ENCODE measurements at regions not wholly inside any gene's neighbourhood (a gene's known extent, or its start where the extent isn't known, plus 50 kb on each side); places are given as distances from the start of the nearest gene placed in this dataset.

- no peaks in the 10 kb centered on the region for H3K36me3 ChIP-seq (ENCODE audit: control insufficient read depth in 2 of 2, insufficient read depth in 2 of 2, low read length in 2 of 2)
- no peaks in the 10 kb centered on the region for H3K9me3 ChIP-seq (ENCODE audit: control insufficient read depth in 2 of 2, low read length in 2 of 2)
- no peak overlapping the region for H3K4me3 ChIP-seq (ENCODE audit: low read length in 2 of 2)
- H3K9ac ChIP-seq (ENCODE audit: low read depth in 1 of 2, low read length in 2 of 2), result no peak overlapping the region
- H3K27ac ChIP-seq (ENCODE audit: low read depth in 2 of 2, low read length in 2 of 2), result no peak overlapping the region
- no peaks in the 10 kb centered on the region for H3K27me3 ChIP-seq (ENCODE audit: control insufficient read depth in 2 of 2, insufficient read depth in 2 of 2, low read length in 2 of 2)
- H3K4me1 ChIP-seq (ENCODE audit: control insufficient read depth in 2 of 2, insufficient read depth in 2 of 2, low read length in 2 of 2), result no peaks in the 10 kb centered on the region
These were observed 1019.4 kb upstream of the CDH2 start for GRCh38 chr18:29196307-29196706.

GRCh38 chr18:29191263-29191662 lies 1014.3 kb upstream of the CDH2 start:
- no peak overlapping the region for H3K27ac ChIP-seq (ENCODE audit: low read depth in 2 of 2, low read length in 2 of 2)
- no peaks in the 10 kb centered on the region for H3K4me1 ChIP-seq (ENCODE audit: control insufficient read depth in 2 of 2, insufficient read depth in 2 of 2, low read length in 2 of 2)
- H3K27me3 ChIP-seq (ENCODE audit: control insufficient read depth in 2 of 2, insufficient read depth in 2 of 2, low read length in 2 of 2), result no peaks in the 10 kb centered on the region
- no peaks in the 10 kb centered on the region for H3K9me3 ChIP-seq (ENCODE audit: control insufficient read depth in 2 of 2, low read length in 2 of 2)
- H3K4me3 ChIP-seq (ENCODE audit: low read length in 2 of 2), result no peak overlapping the region
- no peak overlapping the region for H3K9ac ChIP-seq (ENCODE audit: low read depth in 1 of 2, low read length in 2 of 2)
- H3K36me3 ChIP-seq (ENCODE audit: control insufficient read depth in 2 of 2, insufficient read depth in 2 of 2, low read length in 2 of 2), result no peaks in the 10 kb centered on the region

GRCh38 chr18:29188760-29189159 lies 1011.8 kb upstream of the CDH2 start:
- Histone ChIP-seq H3K4me3 (ENCODE audit: low read length in 2 of 2) (no peak overlapping the region), H3K27me3 (ENCODE audit: control insufficient read depth in 2 of 2, insufficient read depth in 2 of 2, low read length in 2 of 2) (no peaks in the 10 kb centered on the region), H3K4me1 (ENCODE audit: control insufficient read depth in 2 of 2, insufficient read depth in 2 of 2, low read length in 2 of 2) (no peaks in the 10 kb centered on the region), H3K9ac (ENCODE audit: low read depth in 1 of 2, low read length in 2 of 2) (no peak overlapping the region), H3K9me3 (ENCODE audit: control insufficient read depth in 2 of 2, low read length in 2 of 2) (no peaks in the 10 kb centered on the region), H3K27ac (ENCODE audit: low read depth in 2 of 2, low read length in 2 of 2) (no peak overlapping the region), H3K36me3 (ENCODE audit: control insufficient read depth in 2 of 2, insufficient read depth in 2 of 2, low read length in 2 of 2) (no peaks in the 10 kb centered on the region)

- H3K4me3 ChIP-seq (ENCODE audit: low read length in 2 of 2), result no peak overlapping the region
- H3K27me3 ChIP-seq (ENCODE audit: control insufficient read depth in 2 of 2, insufficient read depth in 2 of 2, low read length in 2 of 2), result no peaks in the 10 kb centered on the region
- H3K4me1 ChIP-seq (ENCODE audit: control insufficient read depth in 2 of 2, insufficient read depth in 2 of 2, low read length in 2 of 2), result no peaks in the 10 kb centered on the region
These were observed 1008.9 kb upstream of the CDH2 start for GRCh38 chr18:29185801-29186200.

GRCh38 chr18:29184654-29185053 lies 1007.7 kb upstream of the CDH2 start:
- Histone ChIP-seq H3K36me3 (ENCODE audit: control insufficient read depth in 2 of 2, insufficient read depth in 2 of 2, low read length in 2 of 2) (no peaks in the 10 kb centered on the region), H3K27ac (ENCODE audit: low read depth in 2 of 2, low read length in 2 of 2) (no peak overlapping the region), H3K27me3 (ENCODE audit: control insufficient read depth in 2 of 2, insufficient read depth in 2 of 2, low read length in 2 of 2) (no peaks in the 10 kb centered on the region), H3K9me3 (ENCODE audit: control insufficient read depth in 2 of 2, low read length in 2 of 2) (no peaks in the 10 kb centered on the region), H3K4me3 (ENCODE audit: low read length in 2 of 2) (no peak overlapping the region), H3K4me1 (ENCODE audit: control insufficient read depth in 2 of 2, insufficient read depth in 2 of 2, low read length in 2 of 2) (no peaks in the 10 kb centered on the region), H3K9ac (ENCODE audit: low read depth in 1 of 2, low read length in 2 of 2) (no peak overlapping the region)

More at GRCh38 chr18:29185801-29186200, 1008.9 kb upstream of the CDH2 start:
- Histone ChIP-seq H3K36me3 (ENCODE audit: control insufficient read depth in 2 of 2, insufficient read depth in 2 of 2, low read length in 2 of 2) (no peaks in the 10 kb centered on the region), H3K9me3 (ENCODE audit: control insufficient read depth in 2 of 2, low read length in 2 of 2) (no peaks in the 10 kb centered on the region), H3K27ac (ENCODE audit: low read depth in 2 of 2, low read length in 2 of 2) (no peak overlapping the region), H3K9ac (ENCODE audit: low read depth in 1 of 2, low read length in 2 of 2) (no peak overlapping the region)

GRCh38 chr18:29181151-29181901 lies 1004.4 kb upstream of the CDH2 start:
- Histone ChIP-seq H3K27me3 (ENCODE audit: control insufficient read depth in 2 of 2, insufficient read depth in 2 of 2, low read length in 2 of 2) (no peaks in the 10 kb centered on the region), H3K4me1 (ENCODE audit: control insufficient read depth in 2 of 2, insufficient read depth in 2 of 2, low read length in 2 of 2) (no peaks in the 10 kb centered on the region), H3K9me3 (ENCODE audit: control insufficient read depth in 2 of 2, low read length in 2 of 2) (no peaks in the 10 kb centered on the region), H3K9ac (ENCODE audit: low read depth in 1 of 2, low read length in 2 of 2) (no peak overlapping the region), H3K4me3 (ENCODE audit: low read length in 2 of 2) (no peak overlapping the region), H3K36me3 (ENCODE audit: control insufficient read depth in 2 of 2, insufficient read depth in 2 of 2, low read length in 2 of 2) (no peaks in the 10 kb centered on the region), H3K27ac (ENCODE audit: low read depth in 2 of 2, low read length in 2 of 2) (peak overlapping the region in 1 of 2 donors; percentile 37)

GRCh38 chr18:29176681-29177080 lies 999.8 kb upstream of the CDH2 start:
- Histone ChIP-seq H3K27ac (ENCODE audit: low read depth in 2 of 2, low read length in 2 of 2) (no peak overlapping the region), H3K27me3 (ENCODE audit: control insufficient read depth in 2 of 2, insufficient read depth in 2 of 2, low read length in 2 of 2) (no peaks in the 10 kb centered on the region), H3K4me3 (ENCODE audit: low read length in 2 of 2) (no peak overlapping the region), H3K9me3 (ENCODE audit: control insufficient read depth in 2 of 2, low read length in 2 of 2) (no peaks in the 10 kb centered on the region), H3K9ac (ENCODE audit: low read depth in 1 of 2, low read length in 2 of 2) (no peak overlapping the region), H3K36me3 (ENCODE audit: control insufficient read depth in 2 of 2, insufficient read depth in 2 of 2, low read length in 2 of 2) (no peaks in the 10 kb centered on the region), H3K4me1 (ENCODE audit: control insufficient read depth in 2 of 2, insufficient read depth in 2 of 2, low read length in 2 of 2) (no peaks in the 10 kb centered on the region)

GRCh38 chr18:29174891-29175290 lies 998.0 kb upstream of the CDH2 start:
- Histone ChIP-seq H3K9ac (ENCODE audit: low read depth in 1 of 2, low read length in 2 of 2) (no peak overlapping the region), H3K36me3 (ENCODE audit: control insufficient read depth in 2 of 2, insufficient read depth in 2 of 2, low read length in 2 of 2) (no peaks in the 10 kb centered on the region), H3K27me3 (ENCODE audit: control insufficient read depth in 2 of 2, insufficient read depth in 2 of 2, low read length in 2 of 2) (no peaks in the 10 kb centered on the region), H3K4me1 (ENCODE audit: control insufficient read depth in 2 of 2, insufficient read depth in 2 of 2, low read length in 2 of 2) (no peaks in the 10 kb centered on the region), H3K4me3 (ENCODE audit: low read length in 2 of 2) (no peak overlapping the region), H3K9me3 (ENCODE audit: control insufficient read depth in 2 of 2, low read length in 2 of 2) (no peaks in the 10 kb centered on the region), H3K27ac (ENCODE audit: low read depth in 2 of 2, low read length in 2 of 2) (no peak overlapping the region)

- Histone ChIP-seq H3K27ac (ENCODE audit: low read depth in 2 of 2, low read length in 2 of 2) (no peak overlapping the region), H3K9me3 (ENCODE audit: control insufficient read depth in 2 of 2, low read length in 2 of 2) (no peaks in the 10 kb centered on the region), H3K27me3 (ENCODE audit: control insufficient read depth in 2 of 2, insufficient read depth in 2 of 2, low read length in 2 of 2) (no peaks in the 10 kb centered on the region), H3K4me3 (ENCODE audit: low read length in 2 of 2) (no peak overlapping the region), H3K4me1 (ENCODE audit: control insufficient read depth in 2 of 2, insufficient read depth in 2 of 2, low read length in 2 of 2) (no peaks in the 10 kb centered on the region), H3K36me3 (ENCODE audit: control insufficient read depth in 2 of 2, insufficient read depth in 2 of 2, low read length in 2 of 2) (no peaks in the 10 kb centered on the region), H3K9ac (ENCODE audit: low read depth in 1 of 2, low read length in 2 of 2) (no peak overlapping the region)
These were observed 995.8 kb upstream of the CDH2 start for GRCh38 chr18:29172756-29173067.

- H3K4me1 ChIP-seq (ENCODE audit: control insufficient read depth in 2 of 2, insufficient read depth in 2 of 2, low read length in 2 of 2), result no peaks in the 10 kb centered on the region
- H3K27ac ChIP-seq (ENCODE audit: low read depth in 2 of 2, low read length in 2 of 2), result no peak overlapping the region
- no peaks in the 10 kb centered on the region for H3K9me3 ChIP-seq (ENCODE audit: control insufficient read depth in 2 of 2, low read length in 2 of 2)
- no peaks in the 10 kb centered on the region for H3K36me3 ChIP-seq (ENCODE audit: control insufficient read depth in 2 of 2, insufficient read depth in 2 of 2, low read length in 2 of 2)
- H3K27me3 ChIP-seq (ENCODE audit: control insufficient read depth in 2 of 2, insufficient read depth in 2 of 2, low read length in 2 of 2), result no peaks in the 10 kb centered on the region
- H3K9ac ChIP-seq (ENCODE audit: low read depth in 1 of 2, low read length in 2 of 2), result no peak overlapping the region
- no peak overlapping the region for H3K4me3 ChIP-seq (ENCODE audit: low read length in 2 of 2)
These were observed 995.2 kb upstream of the CDH2 start for GRCh38 chr18:29171892-29172755.

All from mucosa of rectum (tissue), 2 donors.